ENCODE measurements at regions not wholly inside any gene's neighbourhood (a gene's known extent, or its start where the extent isn't known, plus 50 kb on each side); places are given as distances from the start of the nearest gene placed in this dataset.

DNA sequence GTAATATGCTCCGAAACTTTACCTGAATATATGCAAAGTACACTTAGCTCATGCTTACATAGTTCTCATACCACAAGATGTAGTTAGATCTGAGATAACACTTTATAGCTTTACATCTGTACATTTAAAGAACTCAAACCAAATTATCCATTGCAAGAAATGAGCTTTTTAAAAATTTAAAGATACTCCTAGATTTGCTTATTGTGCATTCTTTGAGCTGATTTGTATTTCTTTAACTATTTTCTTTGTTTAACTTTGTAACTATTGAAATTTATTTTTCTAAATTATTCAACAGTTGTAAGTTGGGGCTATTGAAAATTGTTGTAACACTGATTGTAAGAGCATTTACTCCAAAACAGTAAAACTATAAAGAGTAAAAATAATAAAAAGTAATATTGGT lies 340.2 kb upstream of the NOVA1 start:
- TF ChIP-seq YY1 (IDR thresholded peaks at IDR 0.05; ENCODE audit: insufficient read depth, insufficient read length) = no peak
- no peak for TF ChIP-seq ZNF274 (IDR thresholded peaks at IDR 0.05; ENCODE audit: low read depth, low read length)
